Effector memory CD8-positive, alpha-beta T cell (primary cell): ENCODE measurements at regions not wholly inside any gene's neighbourhood (a gene's known extent, or its start where the extent isn't known, plus 50 kb on each side); places are given as distances from the start of the nearest gene placed in this dataset.
"Not testable (repeated sequence)": the region's sequence is repeated elsewhere in the genome, so short reads cannot be mapped to it uniquely, and the experiment has no call there.

ENCODE experiments used
- ATAC-seq: fragments of 150-1000 bp; cut with Tn5 transposase; replicated peaks from 2 replicates; pipeline ENCODE4 v1.10.0; 2021; ENCODE audit warnings: mild to moderate bottlenecking, moderate library complexity
- DNase-seq, 3 experiments: peaks; one replicate each; pipeline ENCODE4 v3.0.0; 2021
- H3K27ac Mint-ChIP-seq, 2 donors: one replicate each; pipeline ENCODE4 v1.8.0; 2022; ENCODE audit warnings: mild to moderate bottlenecking in 2 of 2, mixed read lengths in 2 of 2, moderate library complexity in 2 of 2
- H3K27me3 Mint-ChIP-seq, 2 donors: one replicate each; pipeline ENCODE4 v1.8.0; 2022; ENCODE audit warnings: mixed read lengths in 2 of 2
- H3K36me3 Mint-ChIP-seq: one replicate; pipeline ENCODE4 v1.8.0; 2022; ENCODE audit warnings: mild to moderate bottlenecking, moderate library complexity, mixed read lengths; ENCODE audit not compliant: insufficient read depth
- H3K4me1 Mint-ChIP-seq, 2 donors: one replicate each; pipeline ENCODE4 v1.8.0; 2022; ENCODE audit warnings: low read depth in 2 of 2, mixed read lengths in 2 of 2
- H3K4me3 Mint-ChIP-seq, 2 donors: one replicate each; pipeline ENCODE4 v1.8.0; 2022; ENCODE audit warnings: mild to moderate bottlenecking in 2 of 2, mixed read lengths in 2 of 2, moderate library complexity in 2 of 2
- H3K9me3 Mint-ChIP-seq, 2 donors: one replicate each; pipeline ENCODE4 v1.8.0; 2022; ENCODE audit warnings: mixed read lengths in 2 of 2

GRCh38 chr13:38283346-38283745, 66.3 kb upstream of the UFM1 start:
- peaks cover 0 to 5% of the 10 kb centered on the region in 2 donors for H3K9me3 Mint-ChIP-seq
- H3K4me3 Mint-ChIP-seq, result no peak overlapping the region
- no peaks in the 10 kb centered on the region for H3K4me1 Mint-ChIP-seq
- ATAC-seq (no peak), DNase-seq (no peak)
- no peaks in the 10 kb centered on the region for H3K36me3 Mint-ChIP-seq
- H3K27me3 Mint-ChIP-seq, result no peaks in the 10 kb centered on the region
- H3K27ac Mint-ChIP-seq, result no peak overlapping the region

- DNase-seq (no peak), ATAC-seq (no peak)
- no peaks in the 10 kb centered on the region for H3K36me3 Mint-ChIP-seq
Observed at GRCh38 chr13:38265132-38265497, 84.5 kb upstream of the UFM1 start.

GRCh38 chr13:38264363-38265131, 85.1 kb upstream of the UFM1 start:
- ATAC-seq, result no peak
- no peak for DNase-seq
- no peaks in the 10 kb centered on the region for H3K36me3 Mint-ChIP-seq
- H3K27ac Mint-ChIP-seq, result no peak overlapping the region
- peaks cover 15 to 26% of the 10 kb centered on the region in 2 donors for H3K9me3 Mint-ChIP-seq
- H3K4me3 Mint-ChIP-seq, result no peak overlapping the region
- no peaks in the 10 kb centered on the region for H3K4me1 Mint-ChIP-seq
- H3K27me3 Mint-ChIP-seq, result no peaks in the 10 kb centered on the region

More at GRCh38 chr13:38265132-38265497, 84.5 kb upstream of the UFM1 start:
- Mint-ChIP-seq H3K9me3 (peaks cover 12 to 31% of the 10 kb centered on the region in 2 donors), H3K27ac (no peak overlapping the region), H3K4me1 (no peaks in the 10 kb centered on the region), H3K27me3 (no peaks in the 10 kb centered on the region), H3K4me3 (no peak overlapping the region)

- H3K9me3 Mint-ChIP-seq, result peaks cover 11 to 32% of the 10 kb centered on the region in 2 donors
- no peaks in the 10 kb centered on the region for H3K4me1 Mint-ChIP-seq
- H3K27ac Mint-ChIP-seq, result no peak overlapping the region
- no peak overlapping the region for H3K4me3 Mint-ChIP-seq
- ATAC-seq (no peak), DNase-seq (no peak)
- no peaks in the 10 kb centered on the region for H3K36me3 Mint-ChIP-seq
- no peaks in the 10 kb centered on the region for H3K27me3 Mint-ChIP-seq
Observed at GRCh38 chr13:38262211-38262610, 87.4 kb upstream of the UFM1 start.

- Mint-ChIP-seq H3K36me3 (no peaks in the 10 kb centered on the region), H3K4me1 (no peaks in the 10 kb centered on the region), H3K27ac (no peak overlapping the region), H3K27me3 (no peaks in the 10 kb centered on the region), H3K4me3 (no peak overlapping the region), H3K9me3 (peaks cover 10 to 13% of the 10 kb centered on the region in 2 donors)
- no peak for ATAC-seq
- DNase-seq, result no peak
Observed at GRCh38 chr13:38255600-38255999, 94.1 kb upstream of the UFM1 start.

GRCh38 chr13:38239874-38240273, 109.8 kb upstream of the UFM1 start:
- no peaks in the 10 kb centered on the region for H3K4me1 Mint-ChIP-seq
- H3K9me3 Mint-ChIP-seq, result peaks cover 0 to 18% of the 10 kb centered on the region in 2 donors
- H3K4me3 Mint-ChIP-seq, result no peak overlapping the region
- H3K36me3 Mint-ChIP-seq, result no peaks in the 10 kb centered on the region
- no peaks in the 10 kb centered on the region for H3K27me3 Mint-ChIP-seq
- H3K27ac Mint-ChIP-seq, result no peak overlapping the region
- DNase-seq (no peak), ATAC-seq (no peak)

- DNase-seq, result no peak
- Mint-ChIP-seq H3K9me3 (peaks cover 14 to 17% of the 10 kb centered on the region in 2 donors), H3K36me3 (no peaks in the 10 kb centered on the region), H3K4me1 (no peaks in the 10 kb centered on the region), H3K27me3 (no peaks in the 10 kb centered on the region), H3K4me3 (no peak overlapping the region), H3K27ac (no peak overlapping the region)
- no peak for ATAC-seq
Observed at GRCh38 chr13:38228322-38228721, 121.3 kb upstream of the UFM1 start.

- Mint-ChIP-seq H3K4me3 (no peak overlapping the region), H3K27me3 (no peaks in the 10 kb centered on the region), H3K27ac (no peak overlapping the region), H3K9me3 (peaks cover 0 to 8% of the 10 kb centered on the region in 2 donors), H3K4me1 (no peaks in the 10 kb centered on the region), H3K36me3 (no peaks in the 10 kb centered on the region)
- no peak for DNase-seq
- ATAC-seq, result no peak
Observed at GRCh38 chr13:38226496-38226895, 123.2 kb upstream of the UFM1 start.

- DNase-seq, result no peak
- H3K4me1 Mint-ChIP-seq, result no peaks in the 10 kb centered on the region
- no peak for ATAC-seq
- H3K27me3 Mint-ChIP-seq, result no peaks in the 10 kb centered on the region
- H3K36me3 Mint-ChIP-seq, result no peaks in the 10 kb centered on the region
- H3K9me3 Mint-ChIP-seq, result peaks cover 6 to 9% of the 10 kb centered on the region in 2 donors
- H3K4me3 Mint-ChIP-seq, result no peak overlapping the region
- no peak overlapping the region for H3K27ac Mint-ChIP-seq
Observed at GRCh38 chr13:38223089-38223488, 126.6 kb upstream of the UFM1 start.

GRCh38 chr13:38221120-38221519, 128.5 kb upstream of the UFM1 start:
- not testable (repeated sequence) for H3K27me3 Mint-ChIP-seq, H3K4me1 Mint-ChIP-seq, H3K36me3 Mint-ChIP-seq, H3K9me3 Mint-ChIP-seq, H3K4me3 Mint-ChIP-seq, ATAC-seq, H3K27ac Mint-ChIP-seq, DNase-seq

- DNase-seq (no peak), ATAC-seq (no peak)
- Mint-ChIP-seq H3K36me3 (no peaks in the 10 kb centered on the region), H3K4me1 (no peaks in the 10 kb centered on the region), H3K4me3 (no peak overlapping the region), H3K27me3 (no peaks in the 10 kb centered on the region), H3K27ac (no peak overlapping the region), H3K9me3 (peaks cover 3 to 22% of the 10 kb centered on the region in 2 donors)
Observed at GRCh38 chr13:38216181-38216580, 133.5 kb upstream of the UFM1 start.

- DNase-seq (no peak), ATAC-seq (no peak)
- H3K9me3 Mint-ChIP-seq, result peaks cover 3 to 28% of the 10 kb centered on the region in 2 donors
- H3K4me1 Mint-ChIP-seq, result no peaks in the 10 kb centered on the region
- H3K27me3 Mint-ChIP-seq, result no peaks in the 10 kb centered on the region
- no peak overlapping the region for H3K4me3 Mint-ChIP-seq
- no peak overlapping the region for H3K27ac Mint-ChIP-seq
- no peaks in the 10 kb centered on the region for H3K36me3 Mint-ChIP-seq
Observed at GRCh38 chr13:38213314-38213713, 136.3 kb upstream of the UFM1 start.

GRCh38 chr13:38210928-38211596, 138.6 kb upstream of the UFM1 start:
- ATAC-seq, result no peak
- peaks cover 6 to 28% of the 10 kb centered on the region in 2 donors for H3K9me3 Mint-ChIP-seq
- no peak for DNase-seq

GRCh38 chr13:38204556-38204955, 145.1 kb upstream of the UFM1 start:
- Mint-ChIP-seq H3K27me3 (no peaks in the 10 kb centered on the region), H3K9me3 (peaks cover 0 to 6% of the 10 kb centered on the region in 2 donors), H3K27ac (no peak overlapping the region), H3K4me3 (no peak overlapping the region), H3K36me3 (peaks cover 4% of the 10 kb centered on the region), H3K4me1 (no peaks in the 10 kb centered on the region)
- ATAC-seq, result no peak
- no peak for DNase-seq

More at GRCh38 chr13:38210928-38211596, 138.6 kb upstream of the UFM1 start:
- no peaks in the 10 kb centered on the region for H3K27me3 Mint-ChIP-seq
- H3K36me3 Mint-ChIP-seq, result peaks cover 4% of the 10 kb centered on the region
- H3K4me1 Mint-ChIP-seq, result no peaks in the 10 kb centered on the region
- H3K27ac Mint-ChIP-seq, result no peak overlapping the region
- no peak overlapping the region for H3K4me3 Mint-ChIP-seq
